NOMO-1 (cell line): ENCODE measurements at regions not wholly inside any gene's neighbourhood (a gene's known extent, or its start where the extent isn't known, plus 50 kb on each side); places are given as distances from the start of the nearest gene placed in this dataset.

Experiments
- DNase-seq, 2 experiments: peaks; one replicate each; lab custom pipeline; 2025; ENCODE audit not compliant: unreplicated experiment in 2 of 2; lab: John Stamatoyannopoulos, UW

DNA sequence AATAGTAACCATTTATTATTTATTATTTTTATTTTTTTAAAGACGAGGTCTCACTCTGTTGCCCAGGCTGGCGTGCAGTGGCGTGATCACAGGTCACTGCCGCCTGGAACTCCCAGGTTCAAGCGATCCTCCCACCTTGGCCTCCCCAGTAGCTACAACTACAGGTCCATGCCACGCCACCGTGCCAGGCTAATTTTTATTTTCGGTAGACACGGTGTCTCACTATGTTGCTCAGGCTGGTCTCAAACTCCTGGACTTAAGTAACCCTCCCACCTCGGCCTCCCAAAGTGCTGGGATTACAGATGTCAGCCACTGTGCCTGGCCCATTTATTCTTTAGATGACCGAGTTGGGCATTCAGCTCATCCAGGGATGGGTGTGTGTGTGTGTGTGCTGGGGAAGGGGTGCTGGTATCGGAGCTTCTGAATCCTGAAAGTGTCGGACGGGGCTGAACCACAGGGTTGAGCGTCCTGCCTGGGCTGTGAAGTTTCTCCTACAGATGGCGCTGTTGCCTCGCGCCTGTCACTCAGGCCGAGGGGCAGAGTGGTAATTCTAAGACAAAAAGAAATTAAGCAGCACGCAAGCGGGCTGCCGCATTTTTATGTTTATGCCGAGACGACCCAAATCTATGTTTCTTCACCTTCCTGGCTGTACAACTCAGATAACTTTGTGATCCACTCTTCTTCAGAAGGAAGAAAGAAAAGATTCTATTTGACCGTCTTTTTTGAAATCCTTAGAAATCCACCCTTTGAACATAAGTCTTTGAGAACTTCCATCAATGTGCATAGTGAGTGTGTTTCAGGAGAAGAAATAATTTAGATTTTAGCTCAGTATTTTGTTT, 252.8 kb downstream of the CDH26 start:
- DNase-seq: peak; percentile 66 to 71

DNA sequence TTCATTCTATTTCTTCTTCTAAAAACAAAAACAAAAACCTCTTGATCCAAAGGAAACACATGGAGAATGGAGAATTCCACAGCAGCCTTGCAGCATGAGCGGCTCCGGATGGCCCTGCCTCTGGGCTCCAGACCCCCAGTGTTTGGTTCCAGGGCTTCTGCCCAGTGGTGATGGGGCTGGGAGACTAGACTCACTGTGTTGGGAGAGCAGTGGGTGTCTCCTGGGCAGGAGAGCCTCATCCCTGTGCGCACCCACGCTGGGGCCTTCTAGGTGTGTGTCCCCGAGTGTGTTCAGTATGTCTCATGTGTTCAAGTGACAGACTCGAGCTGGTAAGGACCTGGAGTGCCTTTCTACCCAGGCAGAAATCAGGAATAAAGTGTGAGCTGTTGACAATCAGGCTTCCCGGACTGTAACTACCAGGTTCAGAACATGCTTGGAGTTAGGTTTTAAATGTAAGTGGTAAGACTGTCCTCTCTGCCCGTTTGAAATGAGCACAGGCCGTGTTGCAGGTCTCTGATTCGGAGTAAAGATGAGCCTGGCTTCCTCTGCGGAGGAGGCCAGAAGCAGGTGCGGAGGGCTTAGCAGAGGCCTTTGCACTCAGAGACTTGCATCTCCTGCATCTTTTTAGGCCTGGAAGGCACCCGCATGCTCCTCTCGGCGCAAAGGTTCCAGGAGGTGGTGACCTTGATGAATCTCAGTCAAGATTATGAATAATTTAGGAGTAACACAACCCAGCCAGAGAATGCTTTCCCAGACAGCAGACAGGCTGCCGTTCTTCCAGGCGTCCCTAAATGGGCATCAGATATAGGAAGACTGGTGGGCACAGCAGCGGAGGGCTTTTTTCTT, 253.6 kb downstream of the CDH26 start:
- DNase-seq: no peak

DNA sequence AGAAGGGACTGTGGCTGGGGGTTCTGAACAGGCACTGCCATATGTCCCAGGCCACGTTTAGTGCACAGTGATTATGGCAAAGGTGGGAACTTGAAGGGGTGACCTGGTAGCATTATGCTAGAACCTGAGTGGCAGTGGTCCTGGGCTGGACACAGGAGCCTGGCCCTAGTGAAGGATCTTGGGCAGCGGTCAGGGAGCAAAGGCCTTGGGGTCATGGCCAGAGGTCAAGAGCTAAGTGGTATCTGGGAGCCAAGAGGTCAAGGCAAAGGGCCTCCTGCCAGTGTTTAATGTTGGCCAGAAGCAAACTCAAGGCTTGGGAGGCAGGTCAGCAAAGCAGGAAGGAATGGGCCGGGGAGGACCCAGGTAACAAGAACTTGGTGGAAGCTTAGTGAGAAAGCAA, 254.5 kb downstream of the CDH26 start:
- DNase-seq: no peak

DNA sequence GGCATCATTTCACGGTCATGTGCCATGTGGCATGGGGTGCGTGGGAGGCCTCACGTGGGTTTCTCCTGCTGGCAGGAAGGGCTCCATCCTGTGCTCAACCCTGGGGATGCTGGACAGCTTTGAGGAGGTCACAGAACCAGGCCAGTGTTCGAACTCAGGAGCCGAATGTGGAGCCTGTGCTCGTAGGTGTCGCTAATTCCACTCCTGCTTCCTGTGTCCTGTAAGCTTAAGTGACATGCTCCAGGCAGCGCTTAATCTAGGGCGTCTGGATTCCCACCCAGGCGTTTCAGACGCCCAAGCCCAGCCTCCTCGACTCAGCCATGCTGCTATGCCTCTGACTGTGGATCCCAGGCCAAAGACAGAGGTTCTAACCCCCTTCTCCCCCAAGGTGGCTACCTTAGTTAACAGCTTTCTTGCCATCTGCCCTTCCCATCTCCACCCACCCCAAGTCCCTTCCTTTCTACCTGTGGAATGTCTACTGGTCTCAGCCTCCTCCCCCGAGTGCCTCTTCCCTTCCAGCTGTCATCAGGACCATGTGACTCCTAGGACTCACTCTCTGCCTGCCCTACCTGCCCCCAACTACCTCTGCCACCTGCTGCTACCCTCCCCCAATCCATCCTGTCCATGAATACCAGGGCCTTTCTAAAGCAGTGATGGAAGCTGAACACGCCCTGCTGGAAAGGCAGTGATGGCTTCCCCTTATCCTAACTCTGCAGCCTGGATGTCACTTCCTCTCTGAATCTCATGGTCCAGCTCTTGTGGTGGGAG, 255.1 kb downstream of the CDH26 start:
- DNase-seq: no peak

DNA sequence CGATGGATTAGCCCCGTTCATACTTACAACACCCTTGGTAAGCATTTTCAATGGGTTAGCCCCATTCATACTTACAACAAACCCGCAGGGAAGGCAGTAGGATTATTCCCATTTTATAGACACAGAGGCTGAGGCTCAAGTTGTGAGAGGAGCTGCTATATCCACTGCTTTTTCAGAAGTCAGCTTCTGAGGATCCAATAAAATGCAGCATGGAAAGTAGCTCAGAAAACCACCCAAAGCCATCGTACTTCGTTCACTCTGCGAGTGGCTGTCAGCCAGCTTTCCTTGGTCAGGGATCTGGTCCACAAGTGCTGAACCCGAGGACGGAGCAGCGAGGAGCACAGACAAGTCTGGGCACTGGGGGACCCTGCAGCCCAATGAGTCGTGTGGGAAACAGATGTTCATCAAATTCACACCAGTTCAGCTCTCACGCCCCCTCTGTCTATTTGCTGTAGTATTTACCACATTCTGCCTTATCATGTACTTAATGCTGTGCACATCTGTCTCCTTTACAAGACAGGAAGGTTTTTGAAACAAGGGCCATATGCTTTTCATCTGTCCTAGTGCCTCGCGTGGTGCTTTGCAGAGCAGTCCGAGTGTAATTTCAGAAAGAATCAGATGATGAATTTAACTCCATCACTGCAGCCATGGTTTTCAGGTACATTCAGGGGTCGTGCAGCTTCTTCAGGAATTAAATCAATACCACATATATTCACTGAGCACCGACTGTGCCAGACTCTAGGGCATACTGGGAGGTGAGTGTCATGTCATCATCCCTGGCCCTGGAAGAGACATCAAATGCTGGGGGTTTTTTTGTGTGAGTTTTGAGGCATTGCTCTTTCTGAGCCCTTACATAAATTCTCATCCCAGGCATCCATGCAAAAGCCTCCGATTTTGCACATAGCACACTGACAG, 256.9 kb downstream of the CDH26 start:
- no peak for DNase-seq

DNA sequence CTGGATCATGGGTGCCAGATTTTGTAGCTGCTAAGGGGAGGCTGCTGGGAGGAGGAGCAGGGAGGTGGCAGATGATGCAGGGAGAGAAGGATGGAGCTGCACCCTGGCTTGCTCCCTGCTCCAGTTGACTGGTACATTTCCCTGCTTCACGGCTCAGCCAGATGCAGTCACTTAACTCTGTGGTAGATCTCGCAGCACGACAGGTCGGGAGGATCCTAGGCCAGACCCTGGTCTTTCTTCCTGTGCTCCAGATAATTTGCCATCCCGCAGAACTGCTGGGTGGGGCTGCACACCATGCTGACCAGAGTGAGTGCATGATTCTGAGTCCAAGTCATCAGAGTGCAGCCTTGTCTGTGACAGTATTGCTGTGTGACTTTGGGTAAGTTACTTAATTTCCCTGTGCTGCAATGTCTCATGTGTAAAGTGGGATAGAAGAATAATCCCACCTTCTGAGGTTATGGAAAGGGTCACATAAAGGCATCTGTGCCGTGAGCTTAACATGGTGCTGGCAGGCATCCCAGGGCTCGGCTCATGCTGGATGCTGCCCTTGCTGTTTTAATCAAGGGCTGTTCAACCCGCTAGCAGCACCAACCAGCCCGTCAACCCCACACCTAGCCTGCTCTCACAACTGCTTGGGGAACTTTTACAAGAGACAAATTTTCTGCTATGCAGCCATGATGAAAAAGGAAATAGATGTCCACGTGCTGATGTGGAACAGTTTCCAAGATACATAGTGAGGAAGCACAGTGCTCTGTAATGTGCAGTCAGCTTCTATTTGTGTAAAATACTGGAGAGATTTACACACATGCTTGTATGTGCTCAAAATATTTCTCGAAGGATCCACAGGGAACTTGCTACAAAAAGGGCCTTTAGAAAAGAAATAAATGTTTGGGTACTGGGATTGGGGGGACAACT, 257.9 kb downstream of the CDH26 start:
- DNase-seq: no peak

DNA sequence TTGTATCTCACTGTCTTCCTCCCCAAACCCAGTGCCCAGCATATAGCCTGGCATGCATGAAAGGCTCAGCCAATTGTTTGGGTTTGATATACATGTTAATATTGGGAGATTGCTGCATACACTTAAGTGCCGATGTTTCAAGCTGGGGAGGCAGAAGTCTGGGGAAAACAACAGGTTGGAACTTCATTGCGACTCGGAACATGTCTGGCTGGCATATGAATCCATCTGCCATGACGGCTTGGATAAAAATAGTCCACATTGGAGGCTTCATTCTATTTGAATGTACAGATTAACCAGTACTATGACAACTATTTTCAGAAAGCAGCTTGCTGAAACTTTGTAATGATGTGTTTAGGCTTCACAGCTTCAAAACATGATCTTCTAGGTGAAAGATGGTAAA, 261.0 kb downstream of the CDH26 start:
- DNase-seq: no peak

DNA sequence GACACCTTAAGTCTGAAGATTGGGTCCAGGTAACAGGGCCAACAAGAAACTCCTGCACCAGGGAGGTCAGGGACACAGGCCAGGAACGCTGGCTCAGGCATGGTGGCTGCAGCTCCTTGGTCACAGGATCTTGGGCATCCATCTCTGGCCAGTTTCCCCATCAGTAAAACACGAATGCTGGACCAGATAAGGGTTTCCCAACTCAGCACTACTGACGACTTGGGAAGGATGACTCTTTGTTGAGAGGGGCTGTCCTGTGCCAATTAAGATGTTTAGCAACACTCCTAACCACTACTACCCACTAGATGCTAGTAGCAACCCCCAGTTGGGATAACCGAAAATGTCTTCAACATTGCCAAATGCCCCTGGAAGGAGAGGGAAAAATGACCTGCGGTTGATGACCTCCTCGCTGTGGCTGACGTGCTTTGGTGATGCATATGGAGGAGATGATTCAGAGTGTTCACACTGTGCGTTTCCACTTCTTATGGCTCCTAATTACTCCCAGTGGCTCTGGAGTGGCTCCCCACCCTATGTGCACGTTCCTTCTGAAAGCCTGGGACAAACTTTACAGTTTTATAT, 261.9 kb downstream of the CDH26 start:
- DNase-seq: no peak

DNA sequence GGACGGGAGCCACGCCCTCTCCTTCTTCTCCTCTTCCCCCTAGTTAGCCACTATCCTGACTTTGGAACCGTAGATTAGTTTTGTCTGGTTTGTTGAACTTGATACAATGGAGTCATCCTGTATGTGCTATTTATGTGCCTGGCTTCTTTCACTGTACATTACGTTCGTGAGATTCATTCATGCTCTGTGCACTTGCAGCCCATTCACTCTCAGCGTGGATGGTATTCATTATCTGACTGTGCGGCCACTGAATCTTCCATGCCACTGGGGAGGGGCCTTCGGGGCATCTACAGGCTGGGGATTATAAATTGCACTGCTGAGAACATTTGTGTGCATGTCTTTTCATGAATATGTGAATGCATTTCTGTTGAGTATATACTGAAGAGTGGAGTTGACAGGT, 262.5 kb downstream of the CDH26 start:
- DNase-seq: no peak

DNA sequence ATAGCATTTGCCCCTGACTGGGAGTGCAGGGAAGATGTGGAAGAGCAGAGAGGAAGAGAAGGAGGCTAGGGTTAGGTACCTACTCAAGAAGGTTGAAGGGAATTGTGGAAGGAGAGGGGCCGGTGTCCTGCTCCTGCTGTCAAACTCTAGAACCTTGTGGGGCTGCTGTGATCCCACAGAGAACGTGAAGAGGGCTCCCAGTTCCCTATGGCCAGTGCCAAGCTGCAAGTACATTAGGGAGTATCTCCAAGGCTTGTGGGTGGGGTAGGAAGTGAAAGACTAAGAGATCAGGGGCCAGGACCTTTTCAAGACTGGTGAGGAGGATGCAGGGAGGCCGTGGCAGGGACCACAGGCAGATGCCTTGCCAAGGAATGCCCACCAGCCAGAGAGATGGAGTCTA, 263.4 kb downstream of the CDH26 start:
- no peak for DNase-seq

DNA sequence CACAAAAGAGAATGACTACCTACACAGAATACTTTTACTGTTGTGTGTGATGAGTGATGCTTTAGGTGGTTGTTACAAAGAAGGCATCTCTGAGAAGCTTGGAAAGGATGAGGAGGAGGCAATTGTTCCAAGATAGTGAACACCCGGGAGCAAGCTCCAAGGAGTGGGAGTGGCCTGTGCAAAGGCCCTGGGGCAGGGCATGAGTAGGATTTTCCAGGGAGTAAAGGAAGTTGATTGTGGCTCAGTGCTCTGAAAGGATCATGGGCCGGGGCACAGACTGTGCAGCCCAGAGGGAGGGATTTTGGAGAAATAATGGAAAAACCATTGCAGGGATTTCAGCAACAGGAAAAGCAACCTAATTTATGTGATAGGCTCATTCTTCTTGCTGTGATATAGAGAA, 264.3 kb downstream of the CDH26 start:
- no peak for DNase-seq

DNA sequence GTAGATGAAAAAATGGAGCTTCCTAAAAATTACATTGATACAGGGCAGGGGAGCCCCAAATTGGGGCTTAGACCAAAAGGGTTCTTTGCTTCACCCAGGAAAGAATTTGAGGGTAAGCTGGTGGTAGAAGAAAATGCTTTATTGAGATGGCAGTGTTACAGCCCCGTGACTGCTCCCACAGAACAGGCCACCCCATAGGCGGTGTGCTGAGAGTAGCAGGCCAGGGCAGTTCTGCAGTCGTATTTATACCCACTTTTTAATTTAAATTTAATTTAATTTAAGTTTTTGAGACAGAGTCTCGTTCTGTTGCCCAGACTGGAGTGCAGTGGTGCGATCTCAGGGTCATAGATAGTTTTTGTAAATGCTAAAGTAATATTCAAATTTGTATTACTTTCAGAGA, 265.0 kb downstream of the CDH26 start:
- DNase-seq: no peak

DNA sequence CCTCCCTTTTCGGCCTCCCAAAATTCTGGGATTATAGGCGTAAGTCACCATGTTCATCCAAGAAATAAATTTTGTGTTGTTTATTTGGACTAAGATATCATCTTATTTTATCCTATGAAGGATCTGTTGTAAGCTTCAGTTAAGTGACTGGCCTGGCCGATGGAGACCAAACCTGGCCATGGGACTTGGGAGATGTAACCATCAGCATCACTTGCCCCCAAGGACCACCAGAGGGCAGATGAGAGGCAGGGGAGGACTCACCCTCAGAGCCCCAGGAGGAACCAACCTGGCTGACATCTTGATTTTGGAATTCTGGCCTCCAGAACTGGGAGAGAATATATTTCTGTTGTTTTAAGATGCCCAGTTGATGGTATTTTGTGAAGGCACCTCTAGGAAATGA, 266.7 kb downstream of the CDH26 start:
- DNase-seq: no peak

DNA sequence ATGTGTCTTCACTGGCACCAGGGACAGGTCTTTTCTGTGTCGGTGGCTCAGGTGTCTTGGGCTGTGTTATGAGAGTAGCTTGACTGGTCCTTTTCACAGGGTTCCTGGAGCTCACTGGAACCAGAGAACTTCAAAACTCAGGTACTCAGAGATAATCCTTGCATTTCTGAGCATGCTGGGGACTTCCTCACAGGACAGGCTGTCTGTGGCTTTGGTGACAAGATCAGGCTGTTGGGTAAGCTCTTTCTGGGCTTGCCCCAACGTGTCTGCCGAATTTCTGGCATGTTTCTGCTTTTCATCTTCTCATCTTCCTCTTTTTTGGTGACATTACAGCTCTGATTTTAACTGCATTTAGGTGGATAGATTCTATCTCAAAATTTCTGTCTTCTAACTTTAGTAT, 270.0 kb downstream of the CDH26 start:
- peak; percentile 91 to 96 for DNase-seq

DNA sequence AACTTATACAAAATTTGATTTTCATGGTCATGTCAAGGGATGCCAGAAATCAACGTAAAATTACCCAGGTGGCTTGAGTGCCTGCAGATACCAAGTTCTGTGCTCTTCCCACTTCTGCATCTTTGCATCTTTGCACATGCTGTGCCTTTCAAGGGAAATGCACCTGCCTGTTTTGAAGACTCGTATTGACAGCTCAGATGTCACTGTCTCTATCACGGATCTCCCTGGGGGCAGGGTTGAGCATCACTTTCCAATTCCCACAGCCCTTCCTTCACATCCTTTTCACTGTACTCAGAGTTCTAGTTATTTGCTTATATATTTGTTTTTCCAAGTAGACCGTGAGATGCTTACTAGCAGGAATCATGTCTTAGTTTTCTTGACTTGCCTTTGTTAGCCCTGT, 274.2 kb downstream of the CDH26 start:
- DNase-seq: no peak

DNA sequence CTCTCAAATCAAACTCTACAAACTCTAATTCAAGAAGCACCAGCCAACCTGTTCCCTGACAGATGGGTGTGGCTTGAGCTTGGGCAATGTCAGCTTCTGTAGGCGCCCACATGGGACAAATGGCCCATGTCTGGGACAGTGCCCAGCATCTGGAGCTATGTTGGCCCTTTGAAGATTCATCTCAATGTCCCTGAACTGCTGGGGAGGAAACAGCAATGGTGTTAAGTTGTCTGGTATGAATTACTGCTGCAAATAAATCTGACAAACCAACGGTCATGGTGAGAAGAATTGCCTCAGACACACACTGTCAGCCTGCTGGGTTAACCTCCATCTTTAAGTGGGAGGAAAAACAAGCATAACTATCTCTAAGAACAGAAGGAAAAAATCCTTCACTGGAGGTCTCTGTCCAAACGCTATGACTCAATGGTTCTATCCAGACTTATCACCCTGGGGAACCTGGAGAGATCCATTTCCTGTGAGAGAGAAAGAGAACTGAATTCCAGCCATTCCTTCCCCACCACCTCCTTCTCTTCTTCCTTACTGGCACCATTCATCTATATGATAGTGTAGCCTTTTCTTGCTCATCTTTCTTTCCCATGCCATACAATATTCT, 274.9 kb downstream of the CDH26 start:
- DNase-seq: no peak

DNA sequence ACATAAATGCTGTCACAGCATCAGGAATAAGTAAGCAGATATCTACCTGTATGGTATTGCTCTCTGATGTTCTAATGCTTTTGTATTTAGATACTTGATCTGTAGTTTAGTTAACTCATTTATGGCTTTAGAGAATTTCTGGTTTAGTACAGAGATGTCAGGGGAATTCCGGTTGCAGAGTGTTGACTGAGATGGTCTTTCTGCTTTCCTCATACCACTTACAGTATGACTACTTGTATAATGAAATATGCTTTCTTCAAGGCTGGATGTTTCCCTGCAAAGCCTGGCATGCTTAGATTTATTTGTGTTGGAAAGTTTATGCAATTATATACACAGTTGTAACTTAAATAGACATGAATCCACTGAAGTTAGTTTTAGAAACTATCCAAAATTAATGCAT, 278.4 kb downstream of the CDH26 start:
- no peak for DNase-seq

DNA sequence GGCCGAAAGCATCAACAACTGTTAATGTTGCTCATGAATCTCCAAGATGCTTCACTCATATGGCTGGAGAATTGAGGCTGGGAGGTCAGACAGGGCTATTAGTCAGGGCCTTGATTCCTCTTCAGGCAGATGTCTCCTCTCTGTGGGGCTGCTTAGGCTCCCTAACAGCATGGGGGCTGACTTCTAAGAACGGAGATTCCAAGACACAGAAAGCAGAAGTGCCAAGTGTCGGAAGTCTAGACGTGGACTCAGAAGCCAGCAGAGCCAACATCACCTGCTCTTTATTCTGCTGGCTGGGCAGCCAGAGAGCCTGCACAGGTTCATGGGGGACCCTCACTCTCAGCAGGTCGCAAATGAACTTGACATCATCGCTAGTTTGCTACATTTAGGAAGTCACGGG, 279.8 kb downstream of the CDH26 start:
- DNase-seq: no peak
